NB4 (cell line): ENCODE measurements at regions not wholly inside any gene's neighbourhood (a gene's known extent, or its start where the extent isn't known, plus 50 kb on each side); places are given as distances from the start of the nearest gene placed in this dataset.

ENCODE experiments used
- DNase-seq: peaks from one replicate; pipeline ENCODE4 v3.0.0; 2010; ENCODE audit warnings: low read depth
- H3K4me3 ChIP-seq: one replicate; pipeline ENCODE4 v1.5.1; 2011; ENCODE audit warnings: mild to moderate bottlenecking, low read depth, low read length, moderate library complexity
- MAX ChIP-seq: IDR thresholded peaks from 2 replicates; pipeline ENCODE4 v1.6.1; 2011; ENCODE audit warnings: low read depth, low read length
- MYC ChIP-seq: IDR thresholded peaks from 2 replicates; pipeline ENCODE4 v1.6.1; 2011; ENCODE audit warnings: low read depth, low read length
- POLR2A ChIP-seq: IDR thresholded peaks from 2 replicates; pipeline ENCODE4 v1.6.1; 2011; ENCODE audit warnings: mild to moderate bottlenecking; ENCODE audit not compliant: insufficient read length; ENCODE audit errors: extremely low read depth
- TF ChIP-seq, protein P1 (sequence below): IDR thresholded peaks from one replicate; pipeline ENCODE4 v1.5.1; 2012; ENCODE audit warnings: low read depth, low read length

- TF ChIP-seq POLR2A (no peak), MYC (no peak), MAX (no peak)
- TF ChIP-seq, protein P1, sequence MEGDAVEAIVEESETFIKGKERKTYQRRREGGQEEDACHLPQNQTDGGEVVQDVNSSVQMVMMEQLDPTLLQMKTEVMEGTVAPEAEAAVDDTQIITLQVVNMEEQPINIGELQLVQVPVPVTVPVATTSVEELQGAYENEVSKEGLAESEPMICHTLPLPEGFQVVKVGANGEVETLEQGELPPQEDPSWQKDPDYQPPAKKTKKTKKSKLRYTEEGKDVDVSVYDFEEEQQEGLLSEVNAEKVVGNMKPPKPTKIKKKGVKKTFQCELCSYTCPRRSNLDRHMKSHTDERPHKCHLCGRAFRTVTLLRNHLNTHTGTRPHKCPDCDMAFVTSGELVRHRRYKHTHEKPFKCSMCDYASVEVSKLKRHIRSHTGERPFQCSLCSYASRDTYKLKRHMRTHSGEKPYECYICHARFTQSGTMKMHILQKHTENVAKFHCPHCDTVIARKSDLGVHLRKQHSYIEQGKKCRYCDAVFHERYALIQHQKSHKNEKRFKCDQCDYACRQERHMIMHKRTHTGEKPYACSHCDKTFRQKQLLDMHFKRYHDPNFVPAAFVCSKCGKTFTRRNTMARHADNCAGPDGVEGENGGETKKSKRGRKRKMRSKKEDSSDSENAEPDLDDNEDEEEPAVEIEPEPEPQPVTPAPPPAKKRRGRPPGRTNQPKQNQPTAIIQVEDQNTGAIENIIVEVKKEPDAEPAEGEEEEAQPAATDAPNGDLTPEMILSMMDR: no peak
- H3K4me3 ChIP-seq: no peak overlapping the region
- no peak for DNase-seq
These were observed 60.4 kb upstream of the SCAF11 start for GRCh38 chr12:46050805-46051204.

- TF ChIP-seq MAX: no peak
- no peak for TF ChIP-seq POLR2A
- TF ChIP-seq MYC: no peak
- TF ChIP-seq, protein P1: no peak
- H3K4me3 ChIP-seq: no peak overlapping the region
- DNase-seq: no peak
These were observed 59.3 kb upstream of the SCAF11 start for GRCh38 chr12:46049665-46050064.

GRCh38 chr12:46046436-46046835 is 56.1 kb upstream of the SCAF11 start:
- TF ChIP-seq MYC: no peak
- TF ChIP-seq, protein P1: no peak
- no peak for TF ChIP-seq MAX
- no peak for TF ChIP-seq POLR2A
- no peak overlapping the region for H3K4me3 ChIP-seq
- no peak for DNase-seq

- no peak for TF ChIP-seq MYC
- TF ChIP-seq POLR2A: no peak
- TF ChIP-seq, protein P1: no peak
- H3K4me3 ChIP-seq: no peak overlapping the region
- no peak for DNase-seq
These were observed 53.7 kb upstream of the SCAF11 start for GRCh38 chr12:46043972-46044520.
